B cell (primary cell): ENCODE measurements at regions not wholly inside any gene's neighbourhood (a gene's known extent, or its start where the extent isn't known, plus 50 kb on each side); places are given as distances from the start of the nearest gene placed in this dataset.

ENCODE experiments used
- ATAC-seq: fragments of 200-7000 bp; cut with Tn5 transposase; one replicate; pipeline ENCODE4 v1.10.0; 2021; ENCODE audit warnings: low read depth, mild to moderate bottlenecking, moderate number of reproducible peaks, moderate library complexity
- CTCF ChIA-PET: fragments of 350-600 bp; sonication (Branson Sonifier 250); formaldehyde crosslinking; loops from one replicate; lab custom pipeline; 2021; ENCODE audit warnings: antibody characterized with exemption, inconsistent platforms; lab: Charles Lee
- POLR2A ChIA-PET: fragments of 350-600 bp; sonication (Branson Sonifier 250); formaldehyde crosslinking; loops from one replicate; lab custom pipeline; 2021; ENCODE audit warnings: antibody characterized with exemption; lab: Charles Lee
- DNase-seq: peaks from one replicate; pipeline ENCODE4 v3.0.0; 2013
- H2AFZ ChIP-seq: 2 replicates; pipeline ENCODE4 v1.6.1; 2012; ENCODE audit warnings: mild to moderate bottlenecking, low read depth, low read length; ENCODE audit not compliant: insufficient read depth, poor library complexity, severe bottlenecking
- H3K27ac ChIP-seq, 2 donors: 1 replicate in 1 of 2; 2 replicates in 1 of 2; pipeline ENCODE4 v1.5.1; 2012 to 2013; ENCODE audit warnings: low read length in 2 of 2, mild to moderate bottlenecking in 2 of 2, moderate library complexity in 1 of 2
- H3K27me3 ChIP-seq, 4 experiments: fragments of 200-600 bp in 1 of 4; sonication (generic) in 1 of 4; replicated peaks in 1 of 4; 1 replicate in 2 of 4; 2 replicates in 2 of 4; pipeline versions ENCODE4 v1.6.1 to v1.7.0; 2013 to 2016; ENCODE audit warnings: low read length in 3 of 4, mild to moderate bottlenecking in 2 of 4, mixed read lengths in 1 of 4, moderate library complexity in 1 of 4; ENCODE audit not compliant: insufficient read depth in 4 of 4, control insufficient read depth in 3 of 4; ENCODE audit errors: control extremely low read depth in 1 of 4
- H3K36me3 ChIP-seq, 2 experiments: replicated peaks in 1 of 2; 1 replicate in 1 of 2; 2 replicates in 1 of 2; pipeline versions ENCODE4 v1.6.1 to v1.7.1; 2013; ENCODE audit warnings: low read length in 1 of 2; ENCODE audit not compliant: insufficient read depth in 2 of 2, control insufficient read depth in 1 of 2; ENCODE audit errors: control extremely low read depth in 1 of 2, extremely low read depth in 1 of 2
- H3K4me1 ChIP-seq, 2 donors: fragments of 200-600 bp in 1 of 2; sonication (generic) in 1 of 2; 1 replicate in 1 of 2; 2 replicates in 1 of 2; pipeline versions ENCODE4 v1.5.1 to v1.6.1; 2013 to 2017; ENCODE audit warnings: low read length in 2 of 2; ENCODE audit not compliant: control insufficient read depth in 2 of 2, insufficient read depth in 2 of 2
- H3K4me2 ChIP-seq: replicated peaks from 2 replicates; pipeline ENCODE3; 2012; ENCODE audit warnings: mild to moderate bottlenecking, low read depth, low read length; ENCODE audit not compliant: poor library complexity, severe bottlenecking
- H3K4me3 ChIP-seq, 5 experiments: fragments of 200-600 bp in 1 of 5; sonication (generic) in 1 of 5; 1 replicate in 3 of 5; 2 replicates in 2 of 5; pipeline versions ENCODE4 v1.5.1 to v1.7.0; 2011 to 2016; ENCODE audit warnings: low read length in 4 of 5, mild to moderate bottlenecking in 4 of 5, low read depth in 2 of 5, control low read depth in 1 of 5, moderate library complexity in 1 of 5; ENCODE audit not compliant: insufficient read depth in 1 of 5; ENCODE audit errors: control extremely low read depth in 1 of 5, extremely low read depth in 1 of 5
- H3K79me2 ChIP-seq: fragments of 200-600 bp; sonication (generic); one replicate; pipeline ENCODE4 v1.6.0; 2016; ENCODE audit warnings: low read length; ENCODE audit not compliant: control insufficient read depth, insufficient read depth
- H3K9ac ChIP-seq: fragments of 200-600 bp; sonication (generic); 2 replicates; pipeline ENCODE4 v1.6.1; 2017; ENCODE audit warnings: mild to moderate bottlenecking, low read length, moderate library complexity
- H3K9me3 ChIP-seq, 3 donors: one replicate each; pipeline versions ENCODE4 v1.6.1 to v1.7.1; 2013; ENCODE audit warnings: low read length in 2 of 3; ENCODE audit not compliant: control insufficient read depth in 2 of 3, insufficient read depth in 1 of 3; ENCODE audit errors: control extremely low read depth in 1 of 3
- H4K20me1 ChIP-seq: 2 replicates; pipeline ENCODE4 v1.6.0; 2012; ENCODE audit warnings: mild to moderate bottlenecking, low read length; ENCODE audit not compliant: insufficient read depth, control insufficient read depth, poor library complexity, severe bottlenecking
- H3K27ac Mint-ChIP-seq: one replicate; pipeline ENCODE4 v1.8.0; 2021; ENCODE audit warnings: mixed read lengths
- H3K27me3 Mint-ChIP-seq: one replicate; pipeline ENCODE4 v1.8.0; 2021; ENCODE audit warnings: mixed read lengths
- H3K4me1 Mint-ChIP-seq: one replicate; pipeline ENCODE4 v1.8.0; 2021; ENCODE audit warnings: mixed read lengths
- H3K4me3 Mint-ChIP-seq: one replicate; pipeline ENCODE4 v1.8.0; 2021; ENCODE audit warnings: mixed read lengths
- H3K9me3 Mint-ChIP-seq: one replicate; pipeline ENCODE4 v1.8.0; 2022; ENCODE audit warnings: mixed read lengths; ENCODE audit not compliant: insufficient read depth
- EZH2 ChIP-seq: IDR thresholded peaks from 2 replicates; pipeline ENCODE4 v1.6.1; 2012; ENCODE audit warnings: borderline replicate concordance, low read depth, mild to moderate bottlenecking, moderate library complexity, low read length; ENCODE audit not compliant: insufficient read depth, poor library complexity, severe bottlenecking
- WGBS: methylation state at CpG from one replicate; pipeline ENCODE4 v1.1.5; 2013; ENCODE audit warnings: missing lambda C conversion rate; ENCODE audit not compliant: insufficient coverage; 5-methylcytosine and 5-hydroxymethylcytosine counted together
- intact Hi-C: fragments of 100-400 bp; cut with micrococcal nuclease; formaldehyde crosslinking; loops from one replicate; pipeline ENCODE4 v1.10.0; 2022
- TF ChIP-seq, protein P1 (sequence below): fragments of 200-600 bp; IDR thresholded peaks from one replicate; pipeline ENCODE4 v1.8.0; 2022; ENCODE audit warnings: antibody characterized with exemption, mild to moderate bottlenecking

- Histone ChIP-seq H2AFZ (no peak overlapping the region), H3K79me2 (no peaks in the 10 kb centered on the region), H3K9ac (no peak overlapping the region), H3K27me3 (no peaks in the 10 kb centered on the region), H3K4me3 (no peak overlapping the region), H4K20me1 (no peaks in the 10 kb centered on the region), H3K9me3 (peaks cover 0 to 23% (median 0%) of the 10 kb centered on the region in 3 donors), H3K36me3 (no peaks in the 10 kb centered on the region), H3K27ac (no peak overlapping the region), H3K4me2 (no peak overlapping the region), H3K4me1 (no peaks in the 10 kb centered on the region)
- no peak for ATAC-seq
- H3K9me3 Mint-ChIP-seq: peaks cover 4% of the 10 kb centered on the region
- H3K4me1 Mint-ChIP-seq: no peaks in the 10 kb centered on the region
- WGBS: 92% methylated on average over 8 of the region's 9 CpGs
- H3K27ac Mint-ChIP-seq: no peak overlapping the region
- ChIA-PET CTCF (no interaction called here), POLR2A (no interaction called here)
- no peak overlapping the region for H3K4me3 Mint-ChIP-seq
- intact Hi-C loops: no loop called here
- no peak for DNase-seq
- no peak for TF ChIP-seq EZH2
- TF ChIP-seq, protein P1, sequence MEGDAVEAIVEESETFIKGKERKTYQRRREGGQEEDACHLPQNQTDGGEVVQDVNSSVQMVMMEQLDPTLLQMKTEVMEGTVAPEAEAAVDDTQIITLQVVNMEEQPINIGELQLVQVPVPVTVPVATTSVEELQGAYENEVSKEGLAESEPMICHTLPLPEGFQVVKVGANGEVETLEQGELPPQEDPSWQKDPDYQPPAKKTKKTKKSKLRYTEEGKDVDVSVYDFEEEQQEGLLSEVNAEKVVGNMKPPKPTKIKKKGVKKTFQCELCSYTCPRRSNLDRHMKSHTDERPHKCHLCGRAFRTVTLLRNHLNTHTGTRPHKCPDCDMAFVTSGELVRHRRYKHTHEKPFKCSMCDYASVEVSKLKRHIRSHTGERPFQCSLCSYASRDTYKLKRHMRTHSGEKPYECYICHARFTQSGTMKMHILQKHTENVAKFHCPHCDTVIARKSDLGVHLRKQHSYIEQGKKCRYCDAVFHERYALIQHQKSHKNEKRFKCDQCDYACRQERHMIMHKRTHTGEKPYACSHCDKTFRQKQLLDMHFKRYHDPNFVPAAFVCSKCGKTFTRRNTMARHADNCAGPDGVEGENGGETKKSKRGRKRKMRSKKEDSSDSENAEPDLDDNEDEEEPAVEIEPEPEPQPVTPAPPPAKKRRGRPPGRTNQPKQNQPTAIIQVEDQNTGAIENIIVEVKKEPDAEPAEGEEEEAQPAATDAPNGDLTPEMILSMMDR: no peak
- no peaks in the 10 kb centered on the region for H3K27me3 Mint-ChIP-seq
Measured at GRCh38 chr10:130607366-130607765, 471.2 kb downstream of the GLRX3 start.

DNA sequence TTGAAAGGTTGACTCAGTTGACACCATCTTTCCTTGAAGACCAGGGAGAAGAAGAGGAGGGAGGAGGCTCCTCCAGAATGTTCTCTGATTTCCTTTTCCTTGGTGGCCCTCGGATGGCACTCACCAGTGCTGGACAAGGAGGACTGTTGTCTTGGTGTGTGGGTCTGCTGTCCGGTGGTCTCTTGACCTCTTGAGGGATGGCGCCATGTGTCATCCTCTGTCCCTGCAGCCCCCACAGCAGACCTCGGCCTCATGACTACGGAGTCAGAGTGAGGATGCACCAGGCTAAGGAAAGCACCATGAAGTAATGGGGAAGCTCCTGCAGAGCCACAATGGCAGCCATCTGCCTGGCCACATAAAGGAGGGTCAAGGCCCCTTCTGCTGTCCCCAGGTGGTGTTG is 475.0 kb downstream of the GLRX3 start:
- ATAC-seq: no peak
- no peak overlapping the region for H3K27ac Mint-ChIP-seq
- H3K4me1 Mint-ChIP-seq: no peaks in the 10 kb centered on the region
- H2AFZ ChIP-seq: no peak overlapping the region
- H3K4me2 ChIP-seq: no peak overlapping the region
- no peak for DNase-seq
- no peaks in the 10 kb centered on the region for H3K27me3 ChIP-seq
- TF ChIP-seq, protein P1: no peak
- TF ChIP-seq EZH2: no peak
- peaks cover 0 to 14% (median 0%) of the 10 kb centered on the region in 3 donors for H3K9me3 ChIP-seq
- ChIA-PET CTCF (no interaction called here), POLR2A (no interaction called here)
- H3K9ac ChIP-seq: no peak overlapping the region
- no peaks in the 10 kb centered on the region for H4K20me1 ChIP-seq
- intact Hi-C loops: no loop called here
- H3K27ac ChIP-seq: no peak overlapping the region
- no peaks in the 10 kb centered on the region for H3K27me3 Mint-ChIP-seq
- no peak overlapping the region for H3K4me3 Mint-ChIP-seq
- no peaks in the 10 kb centered on the region for H3K79me2 ChIP-seq
- H3K4me1 ChIP-seq: no peaks in the 10 kb centered on the region
- WGBS: 96% methylated on average over 4 of the region's 5 CpGs
- H3K4me3 ChIP-seq: no peak overlapping the region
- H3K9me3 Mint-ChIP-seq: peaks cover 6% of the 10 kb centered on the region
- no peaks in the 10 kb centered on the region for H3K36me3 ChIP-seq
